ENCODE measurements at regions not wholly inside any gene's neighbourhood (a gene's known extent, or its start where the extent isn't known, plus 50 kb on each side); places are given as distances from the start of the nearest gene placed in this dataset.

- TF ChIP-seq CTCF (IDR thresholded peaks at IDR 0.05) (no peak), POLR2A (IDR thresholded peaks at IDR 0.05) (no peak)
Observed at GRCh38 chr9:93819905-93820304, 135.2 kb downstream of the BARX1 start.
